HepG2 (cell line): ENCODE measurements at regions not wholly inside any gene's neighbourhood (a gene's known extent, or its start where the extent isn't known, plus 50 kb on each side); places are given as distances from the start of the nearest gene placed in this dataset.

Source experiments
- ATAC-seq: fragments of 200-7000 bp; cut with Tn5 transposase; 3 replicates; pipeline ENCODE4 v1.9.1; 2020; ENCODE audit warnings: mild to moderate bottlenecking, moderate library complexity
- BruUV-seq: library from RNA; stranded (reverse); fragments of 400-500 nt; replicated peaks from 2 replicates; lab custom pipeline; 2021; lab: Mats Ljungman, UMichigan
- CTCF ChIA-PET: fragments of 300-600 bp; formaldehyde crosslinking; extraction: SDS; loops from one replicate; lab custom pipeline; 2021; ENCODE audit warnings: low total read pairs, inconsistent platforms, low intra/inter-chr PET ratio; lab: Yijun Ruan, JAX
- POLR2A ChIA-PET: fragments of 350-600 bp; sonication (Branson Sonifier 250); formaldehyde crosslinking; loops from one replicate; lab custom pipeline; 2020; ENCODE audit warnings: antibody characterized with exemption, inconsistent platforms; lab: Yijun Ruan, JAX
- DNase-seq: peaks from one replicate; pipeline ENCODE4 v3.0.0-alpha.2; 2015; ENCODE audit warnings: low spot score
- FAIRE-seq: peaks from 3 replicates; lab custom pipeline; 2011; peaks lifted over from hg19 to GRCh38; lab: Jason Lieb, UNC
- H2AFZ ChIP-seq: one replicate; pipeline ENCODE4 v1.6.1; 2011; ENCODE audit warnings: low read length, inconsistent platforms
- H3K27ac ChIP-seq: fragments of 300-600 bp; 3 replicates; pipeline ENCODE4 v1.8.0; 2011; ENCODE audit warnings: mixed run types, mild to moderate bottlenecking, mixed read lengths, low read length, inconsistent platforms; ENCODE audit not compliant: insufficient read depth; ENCODE audit errors: extremely low read length
- H3K27me3 ChIP-seq, 2 experiments: fragments of 200-600 bp in 1 of 2; 2 replicates in 1 of 2; 3 replicates in 1 of 2; pipeline versions ENCODE4 v1.6.0 to v1.8.0; 2011; ENCODE audit warnings: low read length in 2 of 2, mild to moderate bottlenecking in 2 of 2, moderate library complexity in 2 of 2, inconsistent platforms in 1 of 2; ENCODE audit not compliant: insufficient read depth in 2 of 2, control insufficient read depth in 1 of 2
- H3K36me3 ChIP-seq, 2 experiments: fragments of 200-600 bp in 1 of 2; replicated peaks in 1 of 2; 2 replicates in 1 of 2; 3 replicates in 1 of 2; pipeline versions ENCODE4 v1.5.1 to v1.8.0; 2011; ENCODE audit warnings: low read length in 2 of 2, inconsistent platforms in 1 of 2; ENCODE audit not compliant: insufficient read depth in 2 of 2, control insufficient read depth in 1 of 2
- H3K4me1 ChIP-seq: 2 replicates; pipeline ENCODE4 v1.5.1; 2012; ENCODE audit warnings: low read length, inconsistent platforms; ENCODE audit not compliant: insufficient read depth
- H3K4me2 ChIP-seq: 2 replicates; pipeline ENCODE4 v1.6.0; 2011; ENCODE audit warnings: low read depth, low read length, inconsistent platforms
- H3K4me3 ChIP-seq, 3 experiments: fragments of 200-600 bp in 1 of 3; sonication (generic), shearing (Covaris generic) in 1 of 3; replicated peaks in 1 of 3; 2 replicates each; pipeline ENCODE4 v1.5.1; 2011 to 2016; ENCODE audit warnings: low read length in 3 of 3, inconsistent platforms in 2 of 3, low read depth in 2 of 3, mild to moderate bottlenecking in 2 of 3, control low read depth in 1 of 3, mixed read lengths in 1 of 3; ENCODE audit not compliant: insufficient read depth in 1 of 3
- H3K79me2 ChIP-seq: one replicate; pipeline ENCODE4 v1.6.1; 2011; ENCODE audit warnings: low read length, inconsistent platforms; ENCODE audit not compliant: insufficient read depth
- H3K9ac ChIP-seq: 2 replicates; pipeline ENCODE4 v1.6.0; 2011; ENCODE audit warnings: mild to moderate bottlenecking, low read depth, low read length, inconsistent platforms; ENCODE audit not compliant: insufficient read depth
- H3K9me3 ChIP-seq: 2 replicates; pipeline ENCODE4 v1.5.1; 2012; ENCODE audit warnings: mild to moderate bottlenecking, low read length
- H4K20me1 ChIP-seq: 2 replicates; pipeline ENCODE4 v1.6.0; 2011; ENCODE audit warnings: inconsistent platforms, mild to moderate bottlenecking, low read length, moderate library complexity; ENCODE audit not compliant: insufficient read depth
- EZH2 ChIP-seq: conservative IDR thresholded peaks from 2 replicates; pipeline ENCODE4 v1.6.1; 2012; ENCODE audit warnings: mild to moderate bottlenecking, low read depth, low read length, moderate library complexity
- KLF15 ChIP-seq: sonication (generic); formaldehyde crosslinking; IDR thresholded peaks from 2 replicates; pipeline ENCODE4 v1.8.1; 2023; ENCODE audit warnings: borderline replicate concordance, mild to moderate bottlenecking, inconsistent platforms, missing genetic modification reagents, mixed read lengths
- RBAK ChIP-seq: sonication (generic); formaldehyde crosslinking; IDR thresholded peaks from 2 replicates; pipeline ENCODE4 v1.5.1; 2020; ENCODE audit warnings: mild to moderate bottlenecking, missing genetic modification reagents
- ZNF383 ChIP-seq: sonication (generic); formaldehyde crosslinking; IDR thresholded peaks from 2 replicates; pipeline ENCODE4 v1.4.0; 2020; ENCODE audit warnings: missing genetic modification reagents, mild to moderate bottlenecking, borderline replicate concordance
- ZNF430 ChIP-seq: sonication (generic); formaldehyde crosslinking; IDR thresholded peaks from 2 replicates; pipeline ENCODE4 v1.9.0; 2021; ENCODE audit warnings: mild to moderate bottlenecking, missing genetic modification reagents
- WGBS: methylation state at CpG from one replicate; pipeline ENCODE4 v1.1.6; 2017; ENCODE audit warnings: low lambda C conversion rate; 5-methylcytosine and 5-hydroxymethylcytosine counted together
- in situ Hi-C: cut with HindIII; loops from 2 replicates; pipeline ENCODE4 v1.10.0; 2017; ENCODE audit warnings: low pct_unique_long_range_greater_than_20kb; ENCODE audit not compliant: extremely low pct_ligation_motif_present
- intact Hi-C: fragments of 100-400 bp; cut with micrococcal nuclease; formaldehyde crosslinking; loops from one replicate; pipeline ENCODE4 v1.10.0; 2022; ENCODE audit not compliant: unreplicated experiment
- TF ChIP-seq, protein P1 (sequence below): sonication (generic); formaldehyde crosslinking; IDR thresholded peaks from 2 replicates; pipeline ENCODE4 v1.4.0; 2020; ENCODE audit warnings: missing genetic modification reagents
- TF ChIP-seq, protein P2 (sequence below): sonication (generic); formaldehyde crosslinking; conservative IDR thresholded peaks from 2 replicates; pipeline ENCODE4 v1.4.0; 2020; ENCODE audit warnings: missing genetic modification reagents

DNA sequence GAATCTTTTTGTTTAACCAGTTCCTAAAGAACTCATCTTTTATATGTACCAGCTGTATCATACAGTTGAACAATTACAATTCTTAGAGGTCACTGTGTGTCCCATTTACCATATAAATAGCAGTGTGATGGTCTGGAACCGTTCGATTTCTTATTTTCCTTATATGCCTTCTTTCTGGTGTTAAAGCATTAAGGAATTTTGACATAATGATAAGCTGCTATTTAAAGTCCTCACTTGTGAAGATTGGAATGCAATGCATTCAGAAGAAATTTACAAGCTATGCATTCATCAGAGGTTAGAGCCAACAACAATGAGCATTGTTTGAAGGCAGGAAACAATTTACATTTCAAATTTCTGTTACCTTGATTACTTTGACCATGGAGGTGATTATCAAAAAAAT lies 80.0 kb upstream of the PRICKLE1 start:
- Histone ChIP-seq H3K79me2 (no peaks in the 10 kb centered on the region), H3K4me3 (no peak overlapping the region), H2AFZ (no peak overlapping the region), H4K20me1 (no peaks in the 10 kb centered on the region), H3K36me3 (no peaks in the 10 kb centered on the region), H3K27me3 (0 out of 5 replicates have a peak, but pooled peaks cover 0 to 4% of the 10 kb centered on the region in 2 experiments), H3K4me1 (no peaks in the 10 kb centered on the region), H3K9me3 (no peaks in the 10 kb centered on the region), H3K27ac (no peak overlapping the region), H3K4me2 (no peak overlapping the region), H3K9ac (no peak overlapping the region)
- TF ChIP-seq, protein P1, sequence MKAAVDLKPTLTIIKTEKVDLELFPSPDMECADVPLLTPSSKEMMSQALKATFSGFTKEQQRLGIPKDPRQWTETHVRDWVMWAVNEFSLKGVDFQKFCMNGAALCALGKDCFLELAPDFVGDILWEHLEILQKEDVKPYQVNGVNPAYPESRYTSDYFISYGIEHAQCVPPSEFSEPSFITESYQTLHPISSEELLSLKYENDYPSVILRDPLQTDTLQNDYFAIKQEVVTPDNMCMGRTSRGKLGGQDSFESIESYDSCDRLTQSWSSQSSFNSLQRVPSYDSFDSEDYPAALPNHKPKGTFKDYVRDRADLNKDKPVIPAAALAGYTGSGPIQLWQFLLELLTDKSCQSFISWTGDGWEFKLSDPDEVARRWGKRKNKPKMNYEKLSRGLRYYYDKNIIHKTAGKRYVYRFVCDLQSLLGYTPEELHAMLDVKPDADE (CRISPR knock-in tag) = no peak
- no peak for TF ChIP-seq KLF15
- no peak for TF ChIP-seq EZH2
- no peak for TF ChIP-seq ZNF383 (CRISPR knock-in tag)
- no peak for ATAC-seq
- no peak for DNase-seq
- ChIA-PET POLR2A (no interaction called here), CTCF (no interaction called here)
- no peak for FAIRE-seq
- BruUV-seq = no TSS peak
- 0% methylated on average over 2 of the region's 2 CpGs for WGBS
- intact Hi-C loops = no loop called here
- in situ Hi-C loops = no loop called here

DNA sequence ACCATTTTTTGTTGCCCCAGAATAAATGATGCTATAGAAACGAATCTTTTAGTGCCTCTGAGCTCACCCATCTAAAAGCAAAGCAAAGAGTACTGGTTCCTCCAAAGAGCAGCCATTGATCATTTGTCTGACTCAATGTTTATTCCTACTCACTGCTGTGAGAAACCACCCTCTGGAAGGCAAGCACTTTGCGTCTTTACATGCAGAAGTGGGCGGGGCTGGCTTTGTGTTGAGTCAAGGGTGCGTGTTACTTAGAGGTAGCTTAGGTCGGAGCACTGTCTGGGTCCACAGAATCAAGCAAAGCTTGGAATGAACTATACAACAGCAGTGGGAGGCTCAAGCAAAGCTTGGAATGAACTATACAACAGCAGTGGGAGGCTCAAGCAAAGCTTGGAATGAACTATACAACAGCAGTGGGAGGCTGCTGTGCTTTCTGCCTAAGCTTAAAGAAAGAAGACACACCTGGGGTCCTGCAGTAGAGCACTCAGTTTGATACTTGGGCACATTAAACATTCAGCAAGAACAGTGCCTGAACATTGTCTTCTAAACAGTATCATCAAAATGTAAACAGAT lies 77.2 kb upstream of the PRICKLE1 start:
- CTCF ChIA-PET = no interaction called here
- POLR2A ChIA-PET = no interaction called here

More for the DNA sequence above, 77.2 kb upstream of the PRICKLE1 start:
- Histone ChIP-seq H3K27me3 (no peaks in the 10 kb centered on the region), H4K20me1 (no peaks in the 10 kb centered on the region), H3K4me3 (no peak overlapping the region), H3K9ac (no peak overlapping the region), H3K27ac (no peak overlapping the region), H3K4me2 (no peak overlapping the region), H2AFZ (no peak overlapping the region), H3K9me3 (no peaks in the 10 kb centered on the region), H3K36me3 (no peaks in the 10 kb centered on the region), H3K79me2 (no peaks in the 10 kb centered on the region), H3K4me1 (no peaks in the 10 kb centered on the region)
- 9% methylated on average over 4 of the region's 5 CpGs for WGBS
- FAIRE-seq (no peak), DNase-seq (no peak), ATAC-seq (no peak)
- no TSS peak for BruUV-seq
- in situ Hi-C loops = no loop called here
- TF ChIP-seq ZNF430 (CRISPR knock-in tag) (no peak), RBAK (CRISPR knock-in tag) (no peak)
- TF ChIP-seq, protein P2, sequence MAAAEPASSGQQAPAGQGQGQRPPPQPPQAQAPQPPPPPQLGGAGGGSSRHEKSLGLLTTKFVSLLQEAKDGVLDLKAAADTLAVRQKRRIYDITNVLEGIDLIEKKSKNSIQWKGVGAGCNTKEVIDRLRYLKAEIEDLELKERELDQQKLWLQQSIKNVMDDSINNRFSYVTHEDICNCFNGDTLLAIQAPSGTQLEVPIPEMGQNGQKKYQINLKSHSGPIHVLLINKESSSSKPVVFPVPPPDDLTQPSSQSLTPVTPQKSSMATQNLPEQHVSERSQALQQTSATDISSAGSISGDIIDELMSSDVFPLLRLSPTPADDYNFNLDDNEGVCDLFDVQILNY (CRISPR knock-in tag) = no peak
- intact Hi-C loops = no loop called here
